Osteoblast (primary cell): ENCODE measurements at regions not wholly inside any gene's neighbourhood (a gene's known extent, or its start where the extent isn't known, plus 50 kb on each side); places are given as distances from the start of the nearest gene placed in this dataset.

Experiments used
- DNase-seq: peaks from one replicate; pipeline ENCODE4 v3.0.0; 2011; ENCODE audit warnings: low spot score, mixed read lengths; ENCODE audit not compliant: insufficient read length; ENCODE audit errors: missing footprints
- H2AFZ ChIP-seq: 2 replicates; pipeline ENCODE4 v1.6.0; 2011; ENCODE audit warnings: mild to moderate bottlenecking, low read length
- H3K27ac ChIP-seq: 2 replicates; pipeline ENCODE4 v1.5.1; 2011; ENCODE audit warnings: mild to moderate bottlenecking, low read depth, low read length, moderate library complexity
- H3K27me3 ChIP-seq: 2 replicates; pipeline ENCODE4 v1.6.0; 2012; ENCODE audit warnings: mild to moderate bottlenecking, control low read depth, inconsistent platforms, low read length, moderate library complexity; ENCODE audit not compliant: insufficient read depth
- H3K36me3 ChIP-seq: 2 replicates; pipeline ENCODE4 v1.5.1; 2011; ENCODE audit warnings: mild to moderate bottlenecking, low read length, control low read depth, moderate library complexity; ENCODE audit not compliant: insufficient read depth
- H3K4me1 ChIP-seq: 2 replicates; pipeline ENCODE4 v1.5.1; 2011; ENCODE audit warnings: mild to moderate bottlenecking, low read length, control low read depth, moderate library complexity; ENCODE audit not compliant: insufficient read depth
- H3K4me2 ChIP-seq: 2 replicates; pipeline ENCODE4 v1.6.0; 2011; ENCODE audit warnings: mild to moderate bottlenecking, low read length; ENCODE audit not compliant: insufficient read depth
- H3K4me3 ChIP-seq: fragments of 200-600 bp; sonication (generic); 3 replicates; pipeline ENCODE4 v1.5.1; 2012; ENCODE audit warnings: mild to moderate bottlenecking, low read length, inconsistent platforms; ENCODE audit not compliant: insufficient read depth
- H3K79me2 ChIP-seq: 2 replicates; pipeline ENCODE4 v1.6.0; 2012; ENCODE audit warnings: mild to moderate bottlenecking, low read length, control low read depth, inconsistent platforms; ENCODE audit not compliant: insufficient read depth
- H3K9me3 ChIP-seq: 2 replicates; pipeline ENCODE4 v1.5.1; 2011; ENCODE audit warnings: low read depth, low read length, control low read depth
- H4K20me1 ChIP-seq: 2 replicates; pipeline ENCODE4 v1.6.0; 2012; ENCODE audit warnings: mild to moderate bottlenecking, low read length, control low read depth; ENCODE audit not compliant: insufficient read depth
- TF ChIP-seq, protein P1 (sequence below): IDR thresholded peaks from 2 replicates; pipeline ENCODE4 v1.5.1; 2011; ENCODE audit warnings: mild to moderate bottlenecking, low read depth, low read length, moderate library complexity; ENCODE audit errors: extremely low read depth

DNA sequence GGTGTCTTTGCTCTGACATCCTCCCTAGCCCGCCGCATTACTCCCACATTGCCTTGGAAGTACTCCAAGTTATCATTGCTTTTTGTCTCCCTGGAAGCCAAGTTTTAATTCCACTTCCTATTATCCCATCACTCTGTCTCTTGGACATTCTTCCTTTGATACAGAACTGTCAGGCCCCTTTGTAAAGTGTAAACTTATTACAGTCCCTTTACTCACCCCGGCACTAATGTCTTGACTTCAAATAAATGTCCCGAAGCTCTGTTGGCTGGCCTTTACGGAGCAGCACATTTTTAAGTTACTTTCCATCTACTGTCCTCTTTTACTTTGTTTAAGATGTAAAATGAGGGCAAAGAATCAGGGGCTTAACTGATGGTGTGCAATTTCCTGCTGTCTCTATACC lies 223.5 kb upstream of the IGFBP7 start:
- Histone ChIP-seq H4K20me1 (no peaks in the 10 kb centered on the region), H3K27ac (no peak overlapping the region), H3K79me2 (no peaks in the 10 kb centered on the region), H2AFZ (no peak overlapping the region), H3K4me2 (no peak overlapping the region), H3K4me3 (no peak overlapping the region), H3K9me3 (no peaks in the 10 kb centered on the region), H3K4me1 (no peaks in the 10 kb centered on the region), H3K36me3 (no peaks in the 10 kb centered on the region), H3K27me3 (peaks cover 3% of the 10 kb centered on the region)
- no peak for DNase-seq
- TF ChIP-seq, protein P1, sequence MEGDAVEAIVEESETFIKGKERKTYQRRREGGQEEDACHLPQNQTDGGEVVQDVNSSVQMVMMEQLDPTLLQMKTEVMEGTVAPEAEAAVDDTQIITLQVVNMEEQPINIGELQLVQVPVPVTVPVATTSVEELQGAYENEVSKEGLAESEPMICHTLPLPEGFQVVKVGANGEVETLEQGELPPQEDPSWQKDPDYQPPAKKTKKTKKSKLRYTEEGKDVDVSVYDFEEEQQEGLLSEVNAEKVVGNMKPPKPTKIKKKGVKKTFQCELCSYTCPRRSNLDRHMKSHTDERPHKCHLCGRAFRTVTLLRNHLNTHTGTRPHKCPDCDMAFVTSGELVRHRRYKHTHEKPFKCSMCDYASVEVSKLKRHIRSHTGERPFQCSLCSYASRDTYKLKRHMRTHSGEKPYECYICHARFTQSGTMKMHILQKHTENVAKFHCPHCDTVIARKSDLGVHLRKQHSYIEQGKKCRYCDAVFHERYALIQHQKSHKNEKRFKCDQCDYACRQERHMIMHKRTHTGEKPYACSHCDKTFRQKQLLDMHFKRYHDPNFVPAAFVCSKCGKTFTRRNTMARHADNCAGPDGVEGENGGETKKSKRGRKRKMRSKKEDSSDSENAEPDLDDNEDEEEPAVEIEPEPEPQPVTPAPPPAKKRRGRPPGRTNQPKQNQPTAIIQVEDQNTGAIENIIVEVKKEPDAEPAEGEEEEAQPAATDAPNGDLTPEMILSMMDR = no peak

DNA sequence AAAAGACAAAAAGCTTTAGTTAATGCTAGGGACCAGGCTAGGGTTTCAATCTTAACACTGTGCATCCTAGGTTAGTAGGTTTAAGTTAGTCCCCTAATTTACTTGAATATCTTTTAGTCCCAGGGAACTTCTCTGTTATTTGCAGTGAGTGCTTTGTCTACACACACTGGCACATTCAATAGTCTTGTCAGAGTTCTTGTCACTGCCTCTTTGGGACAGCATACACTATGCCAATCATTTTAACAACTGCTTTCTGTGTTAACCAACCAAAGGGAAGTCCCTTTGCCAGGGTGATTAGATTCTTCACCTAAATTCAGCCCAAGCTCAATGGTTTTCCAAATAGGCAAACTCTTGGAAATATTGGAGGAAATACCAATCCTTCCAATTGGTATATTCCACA lies 221.8 kb upstream of the IGFBP7 start:
- Histone ChIP-seq H3K4me1 (no peaks in the 10 kb centered on the region), H3K9me3 (no peaks in the 10 kb centered on the region), H3K4me2 (no peak overlapping the region), H3K27ac (no peak overlapping the region), H3K36me3 (no peaks in the 10 kb centered on the region), H4K20me1 (no peaks in the 10 kb centered on the region), H3K27me3 (peaks cover 3% of the 10 kb centered on the region), H2AFZ (no peak overlapping the region), H3K4me3 (no peak overlapping the region), H3K79me2 (no peaks in the 10 kb centered on the region)
- no peak for DNase-seq
- TF ChIP-seq, protein P1 = no peak

DNA sequence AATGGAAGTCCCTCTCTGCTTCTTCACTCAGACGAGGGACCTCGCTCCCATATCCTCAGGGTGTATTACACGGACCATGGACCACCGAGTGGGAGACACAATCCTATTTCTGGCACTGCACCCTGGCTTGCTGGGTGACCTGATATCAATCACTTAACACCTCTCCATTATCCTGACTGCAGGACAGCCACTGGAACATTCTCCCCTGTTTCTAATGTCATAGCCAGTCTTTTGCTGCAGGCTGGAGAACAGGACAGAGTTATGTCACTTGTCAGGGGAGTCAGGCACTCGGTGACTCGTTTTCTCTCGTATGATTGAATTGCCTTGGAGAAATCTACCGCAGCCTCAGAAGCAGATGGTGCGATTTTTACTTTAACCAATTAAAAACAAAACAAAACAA lies 219.1 kb upstream of the IGFBP7 start:
- TF ChIP-seq, protein P1 = no peak
- no peak for DNase-seq
- no peaks in the 10 kb centered on the region for H3K36me3 ChIP-seq
- H3K27ac ChIP-seq = no peak overlapping the region
- H2AFZ ChIP-seq = no peak overlapping the region
- no peaks in the 10 kb centered on the region for H3K9me3 ChIP-seq
- no peaks in the 10 kb centered on the region for H3K4me1 ChIP-seq
- no peak overlapping the region for H3K4me3 ChIP-seq
- no peak overlapping the region for H3K4me2 ChIP-seq
- H4K20me1 ChIP-seq = no peaks in the 10 kb centered on the region
- peaks cover 3% of the 10 kb centered on the region for H3K27me3 ChIP-seq
- H3K79me2 ChIP-seq = no peaks in the 10 kb centered on the region

DNA sequence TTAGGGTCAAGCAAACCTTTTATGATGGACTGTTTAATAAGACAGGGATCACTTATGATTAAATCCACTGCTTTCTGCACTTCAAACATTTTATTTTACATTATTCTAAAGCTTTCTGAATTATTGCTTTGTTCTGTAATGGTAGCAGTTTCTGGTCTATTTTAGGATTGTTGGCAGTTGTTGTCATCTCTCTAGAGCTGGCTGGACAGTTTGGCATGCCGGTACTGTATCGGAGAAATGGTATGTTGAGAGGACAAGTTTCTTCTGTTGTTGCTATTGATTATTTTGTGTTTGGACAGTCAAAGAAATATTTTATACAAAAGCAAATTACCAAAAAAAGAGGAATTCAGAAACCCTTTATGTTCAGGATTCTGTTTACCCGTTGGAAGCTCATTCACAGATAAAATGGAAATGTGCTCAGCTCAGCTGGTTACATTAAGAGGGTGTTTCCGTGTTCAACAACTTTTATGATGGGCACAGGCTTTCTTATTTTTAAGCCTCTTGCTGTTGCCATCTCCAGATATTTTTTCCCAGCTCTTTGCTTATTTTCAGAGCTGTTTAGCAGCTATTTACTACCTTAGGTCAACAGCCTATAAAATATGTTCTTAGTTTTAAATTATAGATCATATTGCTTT lies 214.6 kb upstream of the IGFBP7 start:
- Histone ChIP-seq H3K27ac (no peak overlapping the region), H3K9me3 (no peaks in the 10 kb centered on the region), H3K27me3 (peaks cover 3% of the 10 kb centered on the region), H2AFZ (no peak overlapping the region), H3K36me3 (no peaks in the 10 kb centered on the region), H3K4me2 (no peak overlapping the region), H4K20me1 (no peaks in the 10 kb centered on the region), H3K4me1 (no peaks in the 10 kb centered on the region), H3K4me3 (no peak overlapping the region), H3K79me2 (no peaks in the 10 kb centered on the region)
- TF ChIP-seq, protein P1 = no peak
- no peak for DNase-seq
